G401 (cell line): ENCODE measurements at regions not wholly inside any gene's neighbourhood (a gene's known extent, or its start where the extent isn't known, plus 50 kb on each side); places are given as distances from the start of the nearest gene placed in this dataset.
"Not testable (repeated sequence)": the region's sequence is repeated elsewhere in the genome, so short reads cannot be mapped to it uniquely, and the experiment has no call there.

Source experiments
- DNase-seq: peaks from one replicate; pipeline ENCODE4 v3.0.0-alpha.2; 2015; ENCODE audit warnings: low spot score
- in situ Hi-C: cut with HindIII; loops from 2 replicates; pipeline ENCODE4 v1.10.0; 2016; ENCODE audit warnings: low sequenced_read_pairs, mixed read lengths

- DNase-seq, result no peak
- in situ Hi-C loops, result no loop called here
Observed at GRCh38 chr4:188619456-188620149, 480.4 kb downstream of the TRIML1 start.

GRCh38 chr4:188620608-188621007, 481.4 kb downstream of the TRIML1 start:
- in situ Hi-C loops, result no loop called here
- no peak for DNase-seq

GRCh38 chr4:188623314-188623854, 484.1 kb downstream of the TRIML1 start:
- in situ Hi-C loops, result no loop called here
- DNase-seq, result no peak

GRCh38 chr4:188624370-188624769, 485.1 kb downstream of the TRIML1 start:
- in situ Hi-C loops, result no loop called here
- DNase-seq, result no peak

GRCh38 chr4:188627892-188628291, 488.7 kb downstream of the TRIML1 start:
- in situ Hi-C loops, result no loop called here
- no peak for DNase-seq

GRCh38 chr4:188639479-188640100, 500.3 kb downstream of the TRIML1 start:
- DNase-seq, result no peak
- in situ Hi-C loops, result no loop called here

- in situ Hi-C loops, result no loop called here
- no peak for DNase-seq
Observed at GRCh38 chr4:188647820-188648370, 508.7 kb downstream of the TRIML1 start.

GRCh38 chr4:188649635-188650034, 510.4 kb downstream of the TRIML1 start:
- no peak for DNase-seq
- in situ Hi-C loops, result no loop called here

- DNase-seq, result no peak
- in situ Hi-C loops, result no loop called here
Observed at GRCh38 chr4:188650516-188650915, 511.3 kb downstream of the TRIML1 start.

- in situ Hi-C loops, result no loop called here
- no peak for DNase-seq
Observed at GRCh38 chr4:188657365-188657764, 518.1 kb downstream of the TRIML1 start.

- DNase-seq, result no peak
Observed at GRCh38 chr4:188658958-188659522, 519.8 kb downstream of the TRIML1 start.

GRCh38 chr4:188660796-188661195, 521.6 kb downstream of the TRIML1 start:
- in situ Hi-C loops, result no loop called here
- no peak for DNase-seq

More at GRCh38 chr4:188658958-188659522, 519.8 kb downstream of the TRIML1 start:
- in situ Hi-C loops, result no loop called here

GRCh38 chr4:188661502-188661901, 522.3 kb downstream of the TRIML1 start:
- in situ Hi-C loops, result no loop called here
- no peak for DNase-seq

- in situ Hi-C loops, result no loop called here
Observed at GRCh38 chr4:188663369-188663768, 524.1 kb downstream of the TRIML1 start.

GRCh38 chr4:188665491-188666457, 526.5 kb downstream of the TRIML1 start:
- no peak for DNase-seq
- in situ Hi-C loops, result no loop called here

More at GRCh38 chr4:188663369-188663768, 524.1 kb downstream of the TRIML1 start:
- DNase-seq, result no peak

- in situ Hi-C loops, DNase-seq: not testable (repeated sequence)
Observed at GRCh38 chr4:188678691-188679090, 539.5 kb downstream of the TRIML1 start.

GRCh38 chr4:188680004-188680666, 540.9 kb downstream of the TRIML1 start:
- in situ Hi-C loops, result no loop called here
- DNase-seq, result no peak

GRCh38 chr4:188680667-188681063, 541.4 kb downstream of the TRIML1 start:
- in situ Hi-C loops, result no loop called here
- no peak for DNase-seq
